ENCODE measurements at regions not wholly inside any gene's neighbourhood (a gene's known extent, or its start where the extent isn't known, plus 50 kb on each side); places are given as distances from the start of the nearest gene placed in this dataset.
"Not testable (repeated sequence)": the region's sequence is repeated elsewhere in the genome, so short reads cannot be mapped to it uniquely, and the experiment has no call there.

- DNase-seq (ENCODE audit: low read depth) = peak; percentile 58
Measured at GRCh38 chr14:106006043-106006442, 479.7 kb downstream of the TMEM121 start.

DNA sequence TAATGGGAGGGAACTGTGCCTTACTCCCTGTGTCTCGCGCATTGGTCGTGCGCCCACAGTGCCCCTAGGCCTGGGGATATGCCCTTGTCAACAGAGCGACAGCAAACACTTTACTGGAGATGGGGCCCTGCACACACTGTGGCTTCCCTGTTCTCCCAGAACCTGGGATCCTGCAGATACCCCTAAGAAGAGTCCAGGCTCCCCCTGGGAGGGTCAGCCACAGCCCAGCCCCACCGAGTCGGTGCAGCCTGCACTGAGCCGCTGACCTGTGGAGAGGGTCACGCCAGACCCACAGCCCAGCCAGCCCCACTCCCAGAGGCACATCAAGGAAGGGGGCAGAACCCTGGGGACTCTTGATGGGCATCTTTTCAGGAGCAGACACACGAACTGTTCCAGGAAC lies 480.3 kb downstream of the TMEM121 start:
- not testable (repeated sequence) for DNase-seq (ENCODE audit: low read depth)

- DNase-seq (ENCODE audit: low read depth) = no peak
Measured at GRCh38 chr14:106010783-106011182, 484.4 kb downstream of the TMEM121 start.

DNA sequence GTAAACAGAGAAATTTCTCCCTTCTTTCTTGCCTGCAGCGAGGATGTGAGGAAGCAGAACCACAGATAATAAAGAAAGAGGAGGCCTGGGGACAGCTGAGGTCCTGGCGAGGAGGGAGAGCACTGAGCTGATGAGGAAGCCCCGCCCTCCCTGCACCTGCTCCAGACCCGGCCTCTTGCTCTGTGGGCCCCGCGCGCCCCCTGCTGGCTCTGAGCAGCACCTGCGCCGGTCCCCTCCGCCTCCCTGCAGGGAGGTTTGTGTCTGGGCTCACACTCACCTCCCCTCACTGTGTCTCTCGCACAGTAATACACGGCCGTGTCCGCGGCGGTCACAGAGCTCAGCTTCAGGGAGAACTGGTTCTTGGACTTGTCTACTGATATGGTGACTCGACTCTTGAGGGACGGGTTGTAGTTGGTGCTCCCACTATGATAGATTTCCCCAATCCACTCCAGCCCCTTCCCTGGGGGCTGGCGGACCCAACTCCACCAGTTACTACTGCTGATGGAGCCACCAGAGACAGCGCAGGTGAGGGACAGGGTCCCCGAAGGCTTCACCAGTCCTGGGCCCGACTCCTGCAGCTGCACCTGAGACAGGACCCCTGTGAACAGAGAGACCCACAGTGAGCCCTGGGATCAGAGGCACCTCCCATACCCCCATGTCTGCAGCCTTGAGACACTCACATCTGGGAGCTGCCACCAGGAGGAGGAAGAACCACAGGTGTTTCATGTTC lies 485.4 kb downstream of the TMEM121 start:
- peak; percentile 69 for DNase-seq (ENCODE audit: low read depth)

- not testable (repeated sequence) for DNase-seq (ENCODE audit: low read depth)
Measured at GRCh38 chr14:106012361-106012725, 486.0 kb downstream of the TMEM121 start.

GRCh38 chr14:106013879-106014376 lies 487.5 kb downstream of the TMEM121 start:
- peak; percentile 32 for DNase-seq (ENCODE audit: low read depth)

DNA sequence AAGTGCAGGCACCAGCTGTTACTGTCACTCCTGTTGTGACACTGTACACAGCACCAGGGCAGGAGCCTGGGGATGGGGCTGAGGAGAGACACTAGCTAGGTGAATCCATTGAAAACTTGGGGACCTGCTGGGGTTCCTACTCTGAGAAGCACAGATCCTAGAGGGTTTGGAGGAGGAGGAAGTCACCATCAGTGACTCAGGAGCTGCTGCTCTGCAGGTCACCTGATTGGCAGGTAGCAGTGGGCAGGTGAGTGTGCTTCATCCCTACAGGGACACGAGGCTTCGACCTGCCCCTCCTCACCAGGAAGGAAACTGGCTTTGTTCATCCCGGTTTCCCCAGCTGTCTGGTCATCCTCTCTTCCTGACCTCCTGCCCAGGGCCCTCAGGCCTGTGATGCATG lies 491.6 kb downstream of the TMEM121 start:
- DNase-seq (ENCODE audit: low read depth) = not testable (repeated sequence)

- no peak for DNase-seq (ENCODE audit: low read depth)
Measured at GRCh38 chr14:106021832-106022231, 495.4 kb downstream of the TMEM121 start.

- DNase-seq (ENCODE audit: low read depth) = not testable (repeated sequence)
Measured at GRCh38 chr14:106022648-106023047, 496.3 kb downstream of the TMEM121 start.

- DNase-seq (ENCODE audit: low read depth) = no peak
Measured at GRCh38 chr14:106023411-106023810, 497.0 kb downstream of the TMEM121 start.

- DNase-seq (ENCODE audit: low read depth) = peak; percentile 16
Measured at GRCh38 chr14:106024983-106025604, 498.7 kb downstream of the TMEM121 start.

- no peak for DNase-seq (ENCODE audit: low read depth)
Measured at GRCh38 chr14:106026026-106026425, 499.6 kb downstream of the TMEM121 start.

DNA sequence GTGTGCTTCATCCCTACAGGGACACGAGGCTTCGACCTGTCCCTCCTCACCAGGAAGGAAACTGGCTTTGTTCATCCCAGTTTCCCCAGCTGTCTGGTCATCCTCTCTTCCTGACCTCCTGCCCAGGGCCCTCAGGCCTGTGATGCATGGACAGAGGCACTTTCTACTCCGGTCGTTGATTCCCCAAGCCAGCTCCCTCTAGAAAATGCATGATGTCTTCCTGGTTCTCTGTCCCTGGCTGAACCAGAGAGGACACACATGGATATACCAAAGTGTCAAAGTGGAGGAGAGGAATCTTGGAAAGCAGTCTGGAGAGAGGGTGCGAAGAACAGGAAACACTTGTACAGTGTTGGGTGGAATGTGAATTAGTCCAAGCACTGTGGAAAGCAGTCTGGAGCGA lies 501.4 kb downstream of the TMEM121 start:
- not testable (repeated sequence) for DNase-seq (ENCODE audit: low read depth)

GRCh38 chr14:106029959-106030358 lies 503.6 kb downstream of the TMEM121 start:
- DNase-seq (ENCODE audit: low read depth) = no peak

- DNase-seq (ENCODE audit: low read depth) = no peak
Measured at GRCh38 chr14:106037380-106037779, 511.0 kb downstream of the TMEM121 start.

- DNase-seq (ENCODE audit: low read depth) = no peak
Measured at GRCh38 chr14:106038263-106038662, 511.9 kb downstream of the TMEM121 start.

GRCh38 chr14:106039400-106039799 lies 513.0 kb downstream of the TMEM121 start:
- DNase-seq (ENCODE audit: low read depth) = peak; percentile 52

DNA sequence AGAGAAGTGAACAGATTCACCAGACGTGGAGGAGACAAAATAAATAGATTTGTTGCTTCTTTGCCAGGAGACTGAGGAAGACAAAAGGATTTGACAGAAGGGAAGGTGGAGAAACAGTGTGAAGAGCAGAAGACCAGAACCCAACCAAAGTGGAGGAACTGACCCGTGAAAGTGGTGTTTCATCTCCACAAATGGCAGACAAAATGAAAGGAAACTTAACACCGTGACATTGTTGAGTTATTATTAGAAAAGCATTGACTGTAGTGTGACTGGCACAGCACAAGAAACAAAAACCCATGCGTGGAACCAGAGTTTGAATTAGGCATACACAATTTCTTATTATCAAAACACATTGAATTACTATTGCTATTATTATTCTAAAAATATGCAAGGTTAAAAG lies 518.1 kb downstream of the TMEM121 start:
- DNase-seq (ENCODE audit: low read depth) = no peak

DNA sequence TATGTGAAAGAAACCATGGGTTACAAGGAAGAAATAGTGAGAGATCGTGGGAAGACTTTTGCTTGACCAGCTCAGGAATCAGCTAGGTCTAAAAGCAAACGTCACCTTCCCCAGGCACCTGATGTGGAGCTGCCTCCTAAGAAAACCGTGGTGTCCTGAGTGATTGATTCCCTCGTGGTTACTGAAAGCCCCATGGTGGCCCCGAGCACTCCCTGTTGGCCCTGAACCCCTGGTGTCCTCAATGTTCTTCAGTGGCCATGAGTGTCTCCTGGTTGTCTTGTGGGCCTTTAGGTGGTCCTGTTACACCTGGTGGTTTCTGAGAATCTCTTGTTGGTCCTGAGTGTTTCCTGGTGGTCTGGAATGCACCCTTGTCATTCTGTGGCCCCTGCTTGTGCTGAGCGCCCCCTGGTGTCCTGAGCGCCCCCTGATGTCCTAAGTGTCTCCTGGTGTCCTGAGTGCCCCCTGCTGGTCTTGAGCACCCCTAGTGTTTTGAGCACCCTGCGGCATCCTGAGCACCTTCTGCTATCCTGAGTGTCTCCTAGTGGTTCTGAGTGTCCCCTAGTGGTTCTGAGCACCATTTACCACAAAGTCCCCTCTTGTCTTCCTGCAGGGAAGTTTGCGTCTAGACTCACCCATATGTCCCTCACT lies 518.7 kb downstream of the TMEM121 start:
- peak; percentile 81 for DNase-seq (ENCODE audit: low read depth)

- no peak for DNase-seq (ENCODE audit: low read depth)
Measured at GRCh38 chr14:106051796-106052195, 525.4 kb downstream of the TMEM121 start.

DNA sequence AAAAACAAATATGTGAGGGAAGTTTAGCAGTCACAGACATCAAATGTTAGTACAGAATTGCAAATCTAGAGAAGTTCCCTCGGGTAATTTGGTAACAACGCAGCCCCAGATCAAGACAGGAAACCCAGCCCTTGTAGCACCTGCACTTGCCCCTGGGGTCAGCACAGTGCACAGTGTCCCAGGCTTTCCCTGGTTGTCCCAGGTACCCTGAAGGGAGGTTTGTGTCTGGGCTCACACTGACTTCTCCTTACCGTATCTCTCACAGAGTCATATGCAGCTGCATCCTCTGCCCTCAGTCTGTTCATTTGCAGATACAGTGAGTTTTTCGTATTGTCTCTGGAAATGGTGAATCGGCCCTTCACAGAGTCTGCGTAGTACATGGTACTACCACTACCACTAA lies 528.9 kb downstream of the TMEM121 start:
- no peak for DNase-seq (ENCODE audit: low read depth)

GRCh38 chr14:106058342-106058741 lies 532.0 kb downstream of the TMEM121 start:
- no peak for DNase-seq (ENCODE audit: low read depth)
